Vagina (tissue), 2 donors: ENCODE measurements at regions not wholly inside any gene's neighbourhood (a gene's known extent, or its start where the extent isn't known, plus 50 kb on each side); places are given as distances from the start of the nearest gene placed in this dataset.

Source experiments
- POLR2A ChIP-seq, 2 donors: fragments of 450-650 bp; IDR thresholded peaks; one replicate each; pipeline ENCODE4 v1.6.1; 2017; ENCODE audit warnings: antibody characterized with exemption in 2 of 2, mild to moderate bottlenecking in 2 of 2, moderate library complexity in 2 of 2
- TF ChIP-seq, protein P1 (sequence below), 3 experiments: fragments of 450-650 bp in 2 of 3; fragments of 200-600 bp in 1 of 3; sonication (generic) in 1 of 3; IDR thresholded peaks; one replicate each; pipeline ENCODE4 v1.5.1; 2017 to 2019; ENCODE audit warnings: antibody characterized with exemption in 3 of 3, mild to moderate bottlenecking in 2 of 3, moderate library complexity in 2 of 3

DNA sequence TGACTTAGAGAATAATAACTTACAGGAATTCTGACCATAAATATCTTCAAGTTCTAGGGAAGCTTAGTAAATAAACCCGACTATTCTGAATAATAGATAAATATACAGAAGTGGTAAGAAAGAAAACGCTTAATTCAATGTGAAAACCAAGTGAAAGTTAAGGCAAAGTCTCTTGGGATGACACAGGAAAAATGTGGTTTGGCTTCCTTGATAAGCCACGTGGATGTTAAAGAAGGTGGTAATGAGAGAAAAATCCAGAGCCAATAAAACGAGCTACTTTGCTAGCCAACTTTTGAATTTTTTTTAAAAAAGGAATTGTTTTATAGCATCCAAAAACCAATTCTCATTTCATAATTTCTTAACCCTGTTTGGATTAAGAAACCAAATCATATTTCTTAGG lies 166.2 kb upstream of the VRK2 start:
- TF ChIP-seq, protein P1, sequence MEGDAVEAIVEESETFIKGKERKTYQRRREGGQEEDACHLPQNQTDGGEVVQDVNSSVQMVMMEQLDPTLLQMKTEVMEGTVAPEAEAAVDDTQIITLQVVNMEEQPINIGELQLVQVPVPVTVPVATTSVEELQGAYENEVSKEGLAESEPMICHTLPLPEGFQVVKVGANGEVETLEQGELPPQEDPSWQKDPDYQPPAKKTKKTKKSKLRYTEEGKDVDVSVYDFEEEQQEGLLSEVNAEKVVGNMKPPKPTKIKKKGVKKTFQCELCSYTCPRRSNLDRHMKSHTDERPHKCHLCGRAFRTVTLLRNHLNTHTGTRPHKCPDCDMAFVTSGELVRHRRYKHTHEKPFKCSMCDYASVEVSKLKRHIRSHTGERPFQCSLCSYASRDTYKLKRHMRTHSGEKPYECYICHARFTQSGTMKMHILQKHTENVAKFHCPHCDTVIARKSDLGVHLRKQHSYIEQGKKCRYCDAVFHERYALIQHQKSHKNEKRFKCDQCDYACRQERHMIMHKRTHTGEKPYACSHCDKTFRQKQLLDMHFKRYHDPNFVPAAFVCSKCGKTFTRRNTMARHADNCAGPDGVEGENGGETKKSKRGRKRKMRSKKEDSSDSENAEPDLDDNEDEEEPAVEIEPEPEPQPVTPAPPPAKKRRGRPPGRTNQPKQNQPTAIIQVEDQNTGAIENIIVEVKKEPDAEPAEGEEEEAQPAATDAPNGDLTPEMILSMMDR (IDR thresholded peaks at IDR 0.05) = no peak
- no peak for TF ChIP-seq POLR2A (IDR thresholded peaks at IDR 0.05)
